ENCODE measurements at regions not wholly inside any gene's neighbourhood (a gene's known extent, or its start where the extent isn't known, plus 50 kb on each side); places are given as distances from the start of the nearest gene placed in this dataset.
"Not testable (repeated sequence)": the region's sequence is repeated elsewhere in the genome, so short reads cannot be mapped to it uniquely, and the experiment has no call there.

DNA sequence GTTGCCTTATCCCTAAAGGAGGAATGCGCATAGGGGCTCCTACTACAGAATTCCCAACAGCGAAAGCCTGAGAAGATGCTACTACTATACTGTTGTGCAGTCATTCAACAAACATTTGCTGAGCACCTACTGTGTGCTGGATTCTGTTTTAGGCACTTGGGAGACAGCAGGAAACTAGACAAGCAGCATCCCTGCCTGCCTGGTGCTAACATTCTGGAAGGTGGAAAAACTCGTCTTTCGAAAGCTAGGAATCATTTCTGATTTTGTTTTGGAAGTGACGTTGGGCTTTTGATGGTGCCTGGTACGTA, 131.5 kb upstream of the NCOR2 start:
- H3K4me3 ChIP-seq (ENCODE audit: low read depth, low read length) = no peak overlapping the region
- TF ChIP-seq CTCF (IDR thresholded peaks at IDR 0.05; ENCODE audit: low read depth, low read length) = no peak

DNA sequence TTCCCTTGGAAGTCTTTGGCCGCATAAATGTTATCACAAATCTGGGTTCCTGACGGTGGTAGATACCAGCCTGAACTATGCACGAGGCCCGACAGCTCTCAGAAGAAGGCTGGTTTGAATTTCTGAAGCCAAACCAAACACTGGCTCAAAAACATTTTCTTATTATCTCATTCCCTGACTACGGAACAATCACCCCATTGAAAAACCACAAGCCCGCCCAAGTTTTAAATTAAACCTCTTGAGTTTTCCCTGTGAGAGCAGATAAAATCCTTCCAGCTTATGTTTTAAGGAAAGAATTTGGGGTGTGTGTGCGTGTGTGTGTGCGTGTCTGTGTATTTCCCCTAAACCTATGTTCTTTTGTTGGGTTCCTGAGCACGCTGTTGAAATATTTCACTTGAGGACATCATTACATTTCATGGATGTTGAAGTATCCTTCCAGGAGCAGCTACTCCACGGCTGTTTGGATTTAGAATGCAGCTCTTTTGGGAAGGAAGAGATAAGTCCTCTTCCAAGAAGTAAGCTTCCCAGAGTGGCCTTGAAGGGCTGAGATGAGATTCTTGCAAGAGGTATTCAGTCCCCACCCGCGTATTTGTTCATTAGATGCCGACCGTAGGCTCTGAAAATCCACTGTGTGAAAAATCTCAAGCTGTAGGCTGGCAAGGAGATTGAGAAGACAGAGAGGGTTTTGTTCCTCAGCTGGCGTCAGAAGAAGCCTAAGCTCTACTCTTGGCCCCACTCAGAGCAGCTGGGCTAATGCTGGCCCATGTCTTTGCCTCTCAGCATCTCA, 131.0 kb upstream of the NCOR2 start:
- TF ChIP-seq CTCF (IDR thresholded peaks at IDR 0.05; ENCODE audit: low read depth, low read length) = no peak
- H3K4me3 ChIP-seq (ENCODE audit: low read depth, low read length) = no peak overlapping the region

DNA sequence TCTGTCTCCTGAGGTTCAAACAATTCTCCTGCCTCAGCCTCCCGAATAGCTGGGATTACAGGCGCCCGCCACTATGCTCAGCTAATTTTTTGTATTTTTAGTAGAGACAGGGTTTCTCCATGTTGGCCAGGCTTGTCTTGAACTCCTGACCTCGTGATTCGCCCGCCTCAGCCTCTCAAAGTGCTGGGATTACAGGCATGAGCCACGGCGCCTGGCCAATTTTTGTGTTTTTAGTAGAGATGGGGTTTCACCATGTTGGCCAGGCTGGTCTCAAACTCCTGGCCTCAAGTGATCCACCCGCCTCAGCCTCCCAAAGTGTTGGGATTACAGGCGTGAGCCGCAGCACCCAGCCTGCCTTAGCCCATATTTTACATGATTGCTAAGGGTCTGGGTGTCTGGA, 130.3 kb upstream of the NCOR2 start:
- H3K4me3 ChIP-seq (ENCODE audit: low read depth, low read length) = not testable (repeated sequence)

GRCh38 chr12:124696693-124697476, 129.5 kb upstream of the NCOR2 start:
- no peak overlapping the region for H3K4me3 ChIP-seq (ENCODE audit: low read depth, low read length)
- TF ChIP-seq CTCF (IDR thresholded peaks at IDR 0.05; ENCODE audit: low read depth, low read length) = no peak

DNA sequence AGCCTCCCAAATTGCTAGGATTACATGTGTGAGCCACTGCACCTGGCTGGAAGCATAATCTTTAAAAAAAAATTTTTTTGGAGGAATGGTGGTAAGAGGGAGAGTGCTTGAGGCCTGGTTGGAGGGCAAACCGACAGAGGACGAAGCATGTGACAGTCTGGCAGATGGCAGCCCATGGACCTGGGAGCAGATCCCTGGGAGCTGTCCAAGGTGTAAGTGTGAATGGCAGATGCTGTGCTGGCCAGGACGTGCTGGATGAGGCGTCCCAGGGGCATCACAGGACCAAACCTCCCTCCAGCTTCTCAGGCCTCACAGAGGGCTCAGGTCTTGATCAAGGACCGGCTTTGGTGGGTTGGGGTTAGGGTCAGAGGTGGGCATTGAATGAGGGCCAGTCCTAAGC, 128.4 kb upstream of the NCOR2 start:
- TF ChIP-seq CTCF (IDR thresholded peaks at IDR 0.05; ENCODE audit: low read depth, low read length) = no peak
- H3K4me3 ChIP-seq (ENCODE audit: low read depth, low read length) = no peak overlapping the region

GRCh38 chr12:124694846-124695497, 127.6 kb upstream of the NCOR2 start:
- no peak overlapping the region for H3K4me3 ChIP-seq (ENCODE audit: low read depth, low read length)
- no peak for TF ChIP-seq CTCF (IDR thresholded peaks at IDR 0.05; ENCODE audit: low read depth, low read length)

GRCh38 chr12:124694250-124694649, 126.8 kb upstream of the NCOR2 start:
- H3K4me3 ChIP-seq (ENCODE audit: low read depth, low read length) = no peak overlapping the region
- no peak for TF ChIP-seq CTCF (IDR thresholded peaks at IDR 0.05; ENCODE audit: low read depth, low read length)
